ENCODE measurements at regions not wholly inside any gene's neighbourhood (a gene's known extent, or its start where the extent isn't known, plus 50 kb on each side); places are given as distances from the start of the nearest gene placed in this dataset.

DNA sequence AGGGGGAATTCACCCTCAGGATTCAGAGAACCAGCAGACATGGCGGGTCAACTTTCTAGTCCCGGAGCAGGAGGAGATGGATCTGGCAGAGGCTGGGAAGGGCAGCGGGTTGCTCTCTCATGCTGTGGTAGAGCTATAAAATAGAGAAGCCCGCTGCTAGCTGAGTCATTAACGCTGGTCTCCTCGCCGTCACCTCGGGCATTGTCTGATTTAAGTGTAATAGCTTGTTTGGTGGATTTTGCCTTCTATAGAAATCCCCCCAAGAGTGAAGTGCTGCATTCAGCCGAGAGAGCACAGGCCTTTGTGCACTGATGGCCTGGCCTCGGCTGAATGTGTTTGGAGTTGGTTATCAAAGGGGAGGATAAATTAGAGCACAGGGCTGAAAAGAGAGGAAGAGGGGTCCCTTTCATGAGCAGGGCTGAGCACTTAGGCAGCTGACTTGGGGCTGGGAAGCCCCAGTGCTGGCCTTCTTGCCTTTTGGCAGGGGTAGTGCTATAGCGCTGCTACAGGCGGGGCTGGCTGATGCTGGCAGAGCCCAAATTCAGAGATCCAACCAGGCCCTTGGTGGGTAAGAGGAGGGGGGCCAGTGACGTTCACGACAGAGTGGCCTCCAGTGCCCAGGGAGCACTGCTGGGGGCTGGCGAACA, 161.1 kb upstream of the CADM1 start:
- Histone ChIP-seq H3K9me3 (no peaks in the 10 kb centered on the region), H3K27ac (no peak overlapping the region), H3K4me1 (no peaks in the 10 kb centered on the region), H3K36me3 (no peaks in the 10 kb centered on the region), H3K27me3 (peaks cover 0 to 22% of the 10 kb centered on the region in 2 donors), H3K4me3 (no peak overlapping the region)
- intact Hi-C loops (cut with DNase I; ENCODE audit: low total_unique reads): no loop called here
- TF ChIP-seq, protein P1, sequence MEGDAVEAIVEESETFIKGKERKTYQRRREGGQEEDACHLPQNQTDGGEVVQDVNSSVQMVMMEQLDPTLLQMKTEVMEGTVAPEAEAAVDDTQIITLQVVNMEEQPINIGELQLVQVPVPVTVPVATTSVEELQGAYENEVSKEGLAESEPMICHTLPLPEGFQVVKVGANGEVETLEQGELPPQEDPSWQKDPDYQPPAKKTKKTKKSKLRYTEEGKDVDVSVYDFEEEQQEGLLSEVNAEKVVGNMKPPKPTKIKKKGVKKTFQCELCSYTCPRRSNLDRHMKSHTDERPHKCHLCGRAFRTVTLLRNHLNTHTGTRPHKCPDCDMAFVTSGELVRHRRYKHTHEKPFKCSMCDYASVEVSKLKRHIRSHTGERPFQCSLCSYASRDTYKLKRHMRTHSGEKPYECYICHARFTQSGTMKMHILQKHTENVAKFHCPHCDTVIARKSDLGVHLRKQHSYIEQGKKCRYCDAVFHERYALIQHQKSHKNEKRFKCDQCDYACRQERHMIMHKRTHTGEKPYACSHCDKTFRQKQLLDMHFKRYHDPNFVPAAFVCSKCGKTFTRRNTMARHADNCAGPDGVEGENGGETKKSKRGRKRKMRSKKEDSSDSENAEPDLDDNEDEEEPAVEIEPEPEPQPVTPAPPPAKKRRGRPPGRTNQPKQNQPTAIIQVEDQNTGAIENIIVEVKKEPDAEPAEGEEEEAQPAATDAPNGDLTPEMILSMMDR (IDR thresholded peaks at IDR 0.05): no peak
- DNase-seq: no peak

DNA sequence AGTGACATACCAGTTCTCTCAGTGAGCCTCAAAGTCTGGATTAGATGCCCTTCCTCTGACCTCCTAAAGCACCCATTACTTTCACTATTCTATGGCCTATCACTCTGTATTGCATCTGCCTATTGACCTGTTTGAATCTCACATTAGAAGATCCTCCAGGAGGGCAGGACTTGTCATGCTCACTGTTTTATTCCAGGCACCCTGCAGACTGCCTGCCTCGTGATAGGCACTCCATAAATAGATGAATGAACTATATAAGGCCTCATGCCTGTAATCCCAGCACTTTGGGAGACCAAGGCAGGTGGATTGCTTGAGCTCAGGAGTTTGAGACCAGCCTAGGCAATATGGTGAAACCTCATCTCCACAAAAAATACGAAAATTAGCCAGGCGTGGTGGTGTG, 160.1 kb upstream of the CADM1 start:
- TF ChIP-seq, protein P1 (IDR thresholded peaks at IDR 0.05): no peak
- intact Hi-C loops (cut with DNase I; ENCODE audit: low total_unique reads): no loop called here
- Histone ChIP-seq H3K9me3 (no peaks in the 10 kb centered on the region), H3K4me1 (peaks cover 0 to 8% (median 5%) of the 10 kb centered on the region in 4 donors), H3K27ac (no peak overlapping the region), H3K27me3 (peaks cover 0 to 22% of the 10 kb centered on the region in 2 donors), H3K4me3 (no peak overlapping the region), H3K36me3 (no peaks in the 10 kb centered on the region)
- DNase-seq: no peak

DNA sequence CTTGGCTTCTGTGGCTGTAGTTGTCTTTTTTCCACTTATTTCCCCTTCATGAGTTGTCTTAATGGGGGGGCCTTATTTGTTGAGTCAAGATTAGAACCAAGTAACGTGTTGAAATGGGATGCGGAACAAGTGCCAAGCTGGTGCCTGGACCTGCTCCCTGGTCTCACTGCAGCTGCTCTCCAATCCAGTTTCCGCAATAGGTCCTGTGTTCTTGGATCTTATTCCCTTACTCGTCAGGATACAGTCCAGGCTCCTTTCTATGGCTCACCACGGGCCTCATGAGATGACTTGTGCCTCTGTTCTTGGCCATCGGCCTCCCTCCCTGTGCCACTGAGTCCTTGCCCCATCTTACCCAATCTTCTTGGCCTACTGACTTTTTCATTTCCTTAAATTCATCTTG, 159.6 kb upstream of the CADM1 start:
- H3K27me3 ChIP-seq: peaks cover 0 to 28% of the 10 kb centered on the region in 2 donors
- H3K36me3 ChIP-seq: no peaks in the 10 kb centered on the region
- TF ChIP-seq, protein P1 (IDR thresholded peaks at IDR 0.05): no peak
- no peak overlapping the region for H3K27ac ChIP-seq
- no peak overlapping the region for H3K4me3 ChIP-seq
- intact Hi-C loops (cut with DNase I; ENCODE audit: low total_unique reads): no loop called here
- H3K4me1 ChIP-seq: peaks cover 0 to 13% (median 8%) of the 10 kb centered on the region in 4 donors
- no peaks in the 10 kb centered on the region for H3K9me3 ChIP-seq
- no peak for DNase-seq

DNA sequence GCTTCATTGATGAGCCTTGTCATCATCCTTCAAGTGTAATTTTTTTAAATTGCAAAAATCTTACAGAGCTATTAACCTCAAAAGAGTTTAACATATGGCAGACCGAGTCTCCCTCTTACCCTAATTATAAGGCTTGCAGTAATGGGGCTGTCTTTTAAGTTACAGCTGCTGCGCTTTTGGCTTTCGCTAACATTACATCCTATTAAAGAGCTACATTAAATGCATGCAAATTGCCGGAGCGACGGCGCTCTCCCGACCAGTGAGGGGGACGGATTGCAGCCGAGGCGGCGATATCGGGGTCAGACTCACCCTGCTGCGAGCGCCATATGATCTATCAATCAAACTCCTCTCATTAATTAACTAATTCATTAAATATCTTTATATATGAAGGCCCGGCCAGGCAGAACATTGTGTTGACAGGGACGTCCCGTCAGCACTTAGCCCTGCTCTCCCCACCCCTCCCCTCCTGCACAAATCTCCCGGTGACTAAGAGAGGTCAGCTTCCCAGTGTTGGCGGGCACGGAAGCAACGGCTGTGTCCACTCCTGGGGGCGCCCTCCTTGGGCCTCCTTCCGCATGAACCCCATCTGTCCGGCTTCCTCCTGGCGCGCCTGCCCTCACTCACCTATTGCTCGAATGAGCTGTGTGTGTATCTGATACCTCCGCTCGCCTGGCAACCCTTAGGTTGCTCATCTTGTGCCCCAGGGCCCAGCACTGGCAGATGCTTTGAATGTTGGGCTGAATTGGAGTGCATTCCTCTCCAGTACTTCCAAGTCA, 156.0 kb upstream of the CADM1 start:
- Histone ChIP-seq H3K27me3 (peaks cover 0 to 38% of the 10 kb centered on the region in 2 donors), H3K9me3 (no peaks in the 10 kb centered on the region), H3K27ac (no peak overlapping the region), H3K4me3 (peak overlapping the region in 1 of 2 donors; percentile 33), H3K36me3 (no peaks in the 10 kb centered on the region), H3K4me1 (peaks cover 0 to 13% (median 8%) of the 10 kb centered on the region in 4 donors)
- no peak for DNase-seq
- intact Hi-C loops (cut with DNase I; ENCODE audit: low total_unique reads): no loop called here
- TF ChIP-seq, protein P1 (IDR thresholded peaks at IDR 0.05): no peak

DNA sequence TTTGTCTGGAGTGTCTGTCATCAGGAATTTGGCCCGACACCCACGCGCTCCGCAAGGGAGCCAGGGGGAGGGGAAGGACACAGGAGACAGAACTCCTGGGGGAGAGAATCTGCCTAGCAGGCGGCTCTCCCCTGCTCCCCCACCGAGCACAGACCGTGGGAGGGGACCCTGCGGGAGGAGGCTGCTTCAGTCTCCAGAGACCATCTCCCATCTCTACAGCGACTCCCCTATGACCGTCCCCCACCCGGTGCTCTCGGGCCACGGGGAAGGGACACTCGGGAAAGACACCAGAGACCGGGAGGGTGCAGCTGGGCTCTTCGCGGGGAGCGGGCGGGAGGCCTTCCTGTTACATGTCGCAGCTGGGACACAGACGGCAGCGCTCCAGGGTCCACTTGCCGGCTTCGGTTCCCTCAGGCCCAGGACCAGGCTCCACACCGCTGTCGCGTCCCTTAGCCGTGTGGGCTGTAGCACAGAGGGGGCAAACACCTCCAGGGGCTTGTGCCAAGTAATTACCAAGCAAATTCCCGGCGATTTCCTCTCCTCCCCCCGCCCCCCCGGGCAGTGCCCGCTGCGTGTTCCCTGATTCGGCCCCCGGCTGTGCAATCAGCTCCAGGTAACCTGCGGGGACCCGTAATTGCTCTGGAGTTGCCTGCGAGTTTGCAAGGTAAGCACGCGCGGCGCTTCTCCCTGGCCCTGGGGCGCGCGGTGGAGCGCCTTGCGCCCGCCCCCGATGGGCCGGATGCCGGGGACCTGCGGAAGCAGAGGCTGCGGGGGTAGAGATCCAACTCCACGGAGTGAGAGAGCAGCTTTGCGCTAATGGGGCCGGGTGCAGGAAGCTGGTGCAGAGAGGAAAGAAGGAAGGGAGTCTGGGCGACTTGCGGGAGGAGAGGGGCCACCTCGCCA, 155.1 kb upstream of the CADM1 start:
- Histone ChIP-seq H3K27ac (no peak overlapping the region), H3K9me3 (no peaks in the 10 kb centered on the region), H3K4me3 (peak overlapping the region; percentile 24 to 33), H3K4me1 (peaks cover 0 to 13% (median 8%) of the 10 kb centered on the region in 4 donors), H3K36me3 (no peaks in the 10 kb centered on the region), H3K27me3 (peaks cover 0 to 38% of the 10 kb centered on the region in 2 donors)
- no peak for DNase-seq
- TF ChIP-seq, protein P1 (IDR thresholded peaks at IDR 0.05): no peak
- intact Hi-C loops (cut with DNase I; ENCODE audit: low total_unique reads): no loop called here
